Fibroblast of lung (primary cell): ENCODE measurements at regions not wholly inside any gene's neighbourhood (a gene's known extent, or its start where the extent isn't known, plus 50 kb on each side); places are given as distances from the start of the nearest gene placed in this dataset.

ENCODE experiments used
- DNase-seq, 2 donors: peaks; one replicate each; pipeline versions ENCODE4 v3.0.0 to v3.0.0-alpha.2; 2010; ENCODE audit warnings: low read depth in 2 of 2
- H2AFZ ChIP-seq: 2 replicates; pipeline ENCODE4 v1.5.1; 2012; ENCODE audit warnings: low read length, control low read depth, inconsistent platforms
- H3K27ac ChIP-seq: 2 replicates; pipeline ENCODE4 v1.5.1; 2011; ENCODE audit warnings: low read length, control low read depth; ENCODE audit not compliant: insufficient read depth
- H3K27me3 ChIP-seq: 2 replicates; pipeline ENCODE4 v1.5.1; 2011; ENCODE audit warnings: mild to moderate bottlenecking, low read length; ENCODE audit not compliant: control insufficient read depth, insufficient read depth
- H3K36me3 ChIP-seq: 2 replicates; pipeline ENCODE4 v1.5.1; 2011; ENCODE audit warnings: low read length; ENCODE audit not compliant: control insufficient read depth, insufficient read depth
- H3K4me1 ChIP-seq: 2 replicates; pipeline ENCODE4 v1.5.1; 2011; ENCODE audit warnings: low read length; ENCODE audit not compliant: control insufficient read depth, insufficient read depth; ENCODE audit errors: extremely low read depth
- H3K4me2 ChIP-seq: 2 replicates; pipeline ENCODE4 v1.5.1; 2011; ENCODE audit warnings: low read length, control low read depth; ENCODE audit not compliant: insufficient read depth; ENCODE audit errors: extremely low read depth
- H3K4me3 ChIP-seq, 4 experiments: fragments of 200-600 bp in 1 of 4; sonication (generic) in 1 of 4; replicated peaks in 1 of 4; 2 replicates each; pipeline ENCODE4 v1.5.1; 2011 to 2016; ENCODE audit warnings: low read length in 4 of 4, low read depth in 3 of 4, mild to moderate bottlenecking in 3 of 4, control low read depth in 2 of 4, inconsistent platforms in 1 of 4, mixed read lengths in 1 of 4; ENCODE audit not compliant: insufficient read depth in 1 of 4; ENCODE audit errors: control extremely low read depth in 1 of 4
- H3K79me2 ChIP-seq: 2 replicates; pipeline ENCODE4 v1.5.1; 2012; ENCODE audit warnings: mild to moderate bottlenecking, low read length, inconsistent platforms; ENCODE audit not compliant: control insufficient read depth, insufficient read depth
- H3K9ac ChIP-seq: 2 replicates; pipeline ENCODE4 v1.5.1; 2011; ENCODE audit warnings: mild to moderate bottlenecking, low read length, control low read depth; ENCODE audit not compliant: insufficient read depth
- H3K9me3 ChIP-seq: 2 replicates; pipeline ENCODE4 v1.5.1; 2012; ENCODE audit warnings: low read depth, low read length; ENCODE audit not compliant: control insufficient read depth, insufficient read depth
- H4K20me1 ChIP-seq: 2 replicates; pipeline ENCODE4 v1.5.1; 2011; ENCODE audit warnings: low read length; ENCODE audit not compliant: control insufficient read depth, insufficient read depth; ENCODE audit errors: extremely low read depth
- EZH2 ChIP-seq: IDR thresholded peaks from 2 replicates; pipeline ENCODE4 v1.5.1; 2012; ENCODE audit warnings: low read length, control low read depth, mild to moderate bottlenecking; ENCODE audit errors: missing control alignments
- TF ChIP-seq, protein P1 (sequence below), 2 donors: IDR thresholded peaks in 1 of 2; conservative IDR thresholded peaks in 1 of 2; 1 replicate in 1 of 2; 2 replicates in 1 of 2; pipeline ENCODE4 v1.5.1; 2011 to 2012; ENCODE audit warnings: low read length in 2 of 2, control low read depth in 1 of 2, inconsistent platforms in 1 of 2, low read depth in 1 of 2, mild to moderate bottlenecking in 1 of 2

DNA sequence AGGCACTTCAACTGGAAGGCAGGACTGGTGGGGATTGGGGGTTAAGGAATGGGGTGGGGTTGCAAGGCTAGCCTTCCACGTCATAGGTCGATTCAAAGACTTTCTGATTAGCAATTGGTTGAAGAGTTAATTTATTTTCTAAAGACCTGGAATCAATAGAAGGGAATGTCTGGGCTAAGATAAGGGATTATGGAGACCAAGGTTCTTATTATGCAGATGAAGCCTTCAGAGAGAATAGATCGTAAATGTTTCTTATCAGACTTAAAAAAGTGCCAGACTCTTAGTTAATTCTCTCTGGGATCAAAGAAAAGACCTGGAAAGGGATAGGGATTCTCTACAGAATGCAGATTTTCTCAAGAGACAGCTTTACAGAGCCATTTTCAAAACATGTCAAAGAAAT is 368.0 kb upstream of the DLGAP1 start:
- H3K27me3 ChIP-seq = no peaks in the 10 kb centered on the region
- TF ChIP-seq, protein P1, sequence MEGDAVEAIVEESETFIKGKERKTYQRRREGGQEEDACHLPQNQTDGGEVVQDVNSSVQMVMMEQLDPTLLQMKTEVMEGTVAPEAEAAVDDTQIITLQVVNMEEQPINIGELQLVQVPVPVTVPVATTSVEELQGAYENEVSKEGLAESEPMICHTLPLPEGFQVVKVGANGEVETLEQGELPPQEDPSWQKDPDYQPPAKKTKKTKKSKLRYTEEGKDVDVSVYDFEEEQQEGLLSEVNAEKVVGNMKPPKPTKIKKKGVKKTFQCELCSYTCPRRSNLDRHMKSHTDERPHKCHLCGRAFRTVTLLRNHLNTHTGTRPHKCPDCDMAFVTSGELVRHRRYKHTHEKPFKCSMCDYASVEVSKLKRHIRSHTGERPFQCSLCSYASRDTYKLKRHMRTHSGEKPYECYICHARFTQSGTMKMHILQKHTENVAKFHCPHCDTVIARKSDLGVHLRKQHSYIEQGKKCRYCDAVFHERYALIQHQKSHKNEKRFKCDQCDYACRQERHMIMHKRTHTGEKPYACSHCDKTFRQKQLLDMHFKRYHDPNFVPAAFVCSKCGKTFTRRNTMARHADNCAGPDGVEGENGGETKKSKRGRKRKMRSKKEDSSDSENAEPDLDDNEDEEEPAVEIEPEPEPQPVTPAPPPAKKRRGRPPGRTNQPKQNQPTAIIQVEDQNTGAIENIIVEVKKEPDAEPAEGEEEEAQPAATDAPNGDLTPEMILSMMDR (conservative IDR thresholded peaks at IDR 0.05 in 1 of 2, IDR thresholded peaks at IDR 0.05 in 1 of 2; ENCODE audit: low read depth in 1 of 2, low read length in 2 of 2) = no peak
- TF ChIP-seq EZH2 = no peak
- no peaks in the 10 kb centered on the region for H3K9me3 ChIP-seq
- no peak for DNase-seq
- H3K79me2 ChIP-seq = no peaks in the 10 kb centered on the region
- H3K27ac ChIP-seq = no peak overlapping the region
- no peaks in the 10 kb centered on the region for H3K4me1 ChIP-seq
- no peaks in the 10 kb centered on the region for H3K36me3 ChIP-seq
- H3K9ac ChIP-seq = no peak overlapping the region
- no peak overlapping the region for H3K4me2 ChIP-seq
- no peak overlapping the region for H2AFZ ChIP-seq
- H3K4me3 ChIP-seq = no peak overlapping the region
- H4K20me1 ChIP-seq = no peaks in the 10 kb centered on the region

DNA sequence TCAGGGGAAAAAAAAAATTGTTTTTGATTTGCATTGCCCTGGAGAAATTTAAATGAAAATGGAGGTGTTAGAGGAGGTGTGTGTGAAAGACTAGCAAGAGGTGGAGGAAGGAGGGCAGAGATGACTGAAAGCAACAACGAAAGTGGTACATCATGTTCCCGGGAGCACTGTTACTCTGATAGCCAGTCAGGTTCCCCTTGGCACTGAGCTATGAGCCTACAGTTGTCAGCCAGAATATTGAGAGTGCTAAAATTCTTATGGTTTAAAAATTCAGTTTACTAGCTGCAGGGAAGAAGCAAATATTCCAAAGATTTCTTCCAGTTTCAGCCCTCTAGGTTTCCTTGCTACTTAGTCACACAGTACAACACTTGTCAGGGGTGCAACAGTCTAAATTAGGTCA is 366.7 kb upstream of the DLGAP1 start:
- no peaks in the 10 kb centered on the region for H3K27me3 ChIP-seq
- H3K4me2 ChIP-seq = no peak overlapping the region
- no peak overlapping the region for H2AFZ ChIP-seq
- no peaks in the 10 kb centered on the region for H3K4me1 ChIP-seq
- H4K20me1 ChIP-seq = no peaks in the 10 kb centered on the region
- H3K36me3 ChIP-seq = no peaks in the 10 kb centered on the region
- H3K4me3 ChIP-seq = no peak overlapping the region
- H3K9me3 ChIP-seq = no peaks in the 10 kb centered on the region
- no peak for TF ChIP-seq EZH2
- TF ChIP-seq, protein P1 (conservative IDR thresholded peaks at IDR 0.05 in 1 of 2, IDR thresholded peaks at IDR 0.05 in 1 of 2; ENCODE audit: low read depth in 1 of 2, low read length in 2 of 2) = no peak
- no peak overlapping the region for H3K9ac ChIP-seq
- no peaks in the 10 kb centered on the region for H3K79me2 ChIP-seq
- DNase-seq = no peak
- H3K27ac ChIP-seq = no peak overlapping the region

DNA sequence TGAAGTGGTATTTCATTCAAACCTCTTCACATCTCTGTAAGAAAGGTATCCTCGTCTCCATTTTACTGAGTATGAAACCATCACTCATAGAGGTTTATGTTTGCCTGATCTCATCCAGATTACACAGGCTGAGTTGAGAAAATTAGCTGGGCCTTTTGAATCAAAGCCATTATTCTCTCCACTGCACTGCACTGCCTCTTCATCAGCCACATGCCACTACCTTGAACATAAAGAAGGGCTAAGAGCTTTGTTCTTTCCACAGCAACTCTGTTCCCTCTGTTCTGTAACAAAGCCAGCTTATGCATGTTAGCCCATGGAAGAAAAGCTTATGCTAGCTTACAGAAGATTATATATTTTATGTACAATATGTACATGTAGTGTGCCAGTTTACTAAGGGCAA is 362.6 kb upstream of the DLGAP1 start:
- H3K4me2 ChIP-seq = no peak overlapping the region
- H3K9me3 ChIP-seq = no peaks in the 10 kb centered on the region
- H4K20me1 ChIP-seq = no peaks in the 10 kb centered on the region
- no peak overlapping the region for H3K9ac ChIP-seq
- H3K36me3 ChIP-seq = no peaks in the 10 kb centered on the region
- H3K27ac ChIP-seq = no peak overlapping the region
- H3K4me1 ChIP-seq = no peaks in the 10 kb centered on the region
- H3K79me2 ChIP-seq = no peaks in the 10 kb centered on the region
- no peak for DNase-seq
- TF ChIP-seq, protein P1 (conservative IDR thresholded peaks at IDR 0.05 in 1 of 2, IDR thresholded peaks at IDR 0.05 in 1 of 2; ENCODE audit: low read depth in 1 of 2, low read length in 2 of 2) = no peak
- no peak for TF ChIP-seq EZH2
- no peak overlapping the region for H2AFZ ChIP-seq
- no peak overlapping the region for H3K4me3 ChIP-seq
- no peaks in the 10 kb centered on the region for H3K27me3 ChIP-seq
